GM19397 (cell line): ENCODE measurements at regions not wholly inside any gene's neighbourhood (a gene's known extent, or its start where the extent isn't known, plus 50 kb on each side); places are given as distances from the start of the nearest gene placed in this dataset.

Experiments
- ATAC-seq: cut with Tn5 transposase; IDR thresholded peaks from one replicate; pipeline ENCODE4 v1.9.1; 2021; ENCODE audit warnings: mild to moderate bottlenecking, moderate library complexity; ENCODE audit not compliant: unreplicated experiment

DNA sequence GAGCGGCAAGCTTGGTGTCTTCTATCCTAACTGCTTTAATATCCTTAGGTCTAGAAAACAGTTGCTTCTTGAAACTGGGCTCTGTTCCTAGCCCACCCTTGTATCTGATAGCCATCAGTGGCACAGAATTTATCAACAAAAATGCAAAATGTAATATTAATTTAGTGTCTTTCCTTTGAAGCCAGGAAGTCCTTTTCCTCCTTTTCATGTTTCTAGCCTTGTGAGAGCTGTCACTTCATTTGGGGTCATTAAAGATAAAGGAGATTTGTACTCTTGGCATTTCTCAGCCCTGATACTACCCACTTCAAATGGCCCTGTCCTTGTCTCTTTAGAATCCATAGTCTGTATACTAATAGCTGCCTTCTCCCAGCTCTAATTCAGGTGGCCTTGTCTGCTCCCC lies 111.0 kb downstream of the GAS1 start:
- no peak for ATAC-seq

DNA sequence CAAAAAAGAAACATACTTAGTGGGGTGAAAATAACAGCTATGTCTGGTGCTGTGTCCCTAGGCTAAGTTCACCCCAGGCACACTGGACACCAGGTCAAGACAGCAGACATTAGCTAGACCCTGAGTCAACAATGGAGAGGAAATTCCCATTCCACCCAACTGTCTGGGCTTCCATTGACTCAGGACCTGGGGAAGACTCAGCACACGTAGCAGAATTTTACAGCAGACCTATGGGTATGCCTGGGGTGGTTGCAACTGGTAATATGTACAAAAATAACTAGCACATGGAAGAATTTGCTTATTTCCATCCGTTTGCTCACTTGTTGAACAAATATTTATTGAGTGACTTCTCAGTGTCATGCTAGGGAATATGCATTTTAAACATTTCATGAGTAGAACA lies 117.0 kb downstream of the GAS1 start:
- no peak for ATAC-seq

GRCh38 chr9:86829496-86830046 lies 117.7 kb downstream of the GAS1 start:
- no peak for ATAC-seq

GRCh38 chr9:86828631-86829030 lies 118.7 kb downstream of the GAS1 start:
- no peak for ATAC-seq

DNA sequence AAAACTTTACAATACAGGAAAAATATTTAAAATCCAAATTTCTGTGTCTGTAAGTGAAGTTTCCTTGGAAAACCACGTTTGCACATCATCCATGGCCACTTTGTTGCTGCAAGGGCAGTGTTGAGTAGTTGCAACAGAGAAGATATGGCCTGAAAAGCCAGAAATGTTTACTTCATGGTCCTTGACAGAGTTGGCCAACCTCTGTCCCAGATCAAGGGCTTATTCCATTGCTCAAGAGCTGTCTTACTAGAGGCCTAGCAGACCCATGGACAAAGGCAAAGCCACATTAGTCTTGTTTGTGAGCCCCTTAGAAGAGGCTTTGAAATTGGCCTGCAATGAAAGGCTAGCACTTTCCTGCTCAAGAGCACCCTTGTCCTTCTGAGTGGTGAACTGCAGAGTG lies 119.4 kb downstream of the GAS1 start:
- ATAC-seq: no peak

GRCh38 chr9:86825299-86825698 lies 122.0 kb downstream of the GAS1 start:
- ATAC-seq: no peak

DNA sequence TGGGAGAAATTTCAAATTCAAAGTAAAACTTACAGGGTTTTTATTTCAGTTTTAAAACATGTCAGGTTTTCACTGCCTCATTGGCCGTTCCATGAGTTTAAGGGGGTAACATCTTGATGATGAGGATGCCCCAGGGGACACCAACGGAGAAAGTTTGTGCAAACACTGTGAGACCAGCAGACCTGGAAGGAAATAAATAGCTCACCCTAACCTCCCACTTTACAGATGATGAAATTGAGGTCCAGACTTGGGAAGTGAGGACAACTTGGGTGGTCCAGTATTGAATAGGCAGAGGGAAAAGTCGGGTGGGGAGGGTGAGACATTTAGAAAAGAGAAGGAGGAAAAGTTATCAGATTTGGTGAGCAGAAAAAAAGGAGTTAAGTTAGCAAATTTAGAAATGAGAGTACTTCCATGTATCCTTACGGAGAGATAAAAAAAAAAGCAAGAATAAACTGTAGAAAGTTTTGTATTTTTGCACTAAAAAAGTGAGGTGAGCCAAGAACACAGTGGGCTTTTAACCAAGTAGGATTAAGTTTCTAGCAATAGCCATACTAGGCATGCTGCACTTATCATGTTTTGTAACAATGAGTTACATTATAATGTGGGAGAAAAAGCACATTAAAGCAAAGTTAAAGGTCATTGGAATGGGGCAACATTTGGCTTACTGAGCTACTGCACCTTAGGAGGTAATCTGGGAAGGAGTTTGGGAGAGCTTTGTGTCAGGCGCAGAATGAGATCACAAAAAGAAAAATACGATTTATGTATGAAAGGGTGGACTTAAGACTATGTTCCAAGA lies 125.1 kb downstream of the GAS1 start:
- ATAC-seq: no peak

DNA sequence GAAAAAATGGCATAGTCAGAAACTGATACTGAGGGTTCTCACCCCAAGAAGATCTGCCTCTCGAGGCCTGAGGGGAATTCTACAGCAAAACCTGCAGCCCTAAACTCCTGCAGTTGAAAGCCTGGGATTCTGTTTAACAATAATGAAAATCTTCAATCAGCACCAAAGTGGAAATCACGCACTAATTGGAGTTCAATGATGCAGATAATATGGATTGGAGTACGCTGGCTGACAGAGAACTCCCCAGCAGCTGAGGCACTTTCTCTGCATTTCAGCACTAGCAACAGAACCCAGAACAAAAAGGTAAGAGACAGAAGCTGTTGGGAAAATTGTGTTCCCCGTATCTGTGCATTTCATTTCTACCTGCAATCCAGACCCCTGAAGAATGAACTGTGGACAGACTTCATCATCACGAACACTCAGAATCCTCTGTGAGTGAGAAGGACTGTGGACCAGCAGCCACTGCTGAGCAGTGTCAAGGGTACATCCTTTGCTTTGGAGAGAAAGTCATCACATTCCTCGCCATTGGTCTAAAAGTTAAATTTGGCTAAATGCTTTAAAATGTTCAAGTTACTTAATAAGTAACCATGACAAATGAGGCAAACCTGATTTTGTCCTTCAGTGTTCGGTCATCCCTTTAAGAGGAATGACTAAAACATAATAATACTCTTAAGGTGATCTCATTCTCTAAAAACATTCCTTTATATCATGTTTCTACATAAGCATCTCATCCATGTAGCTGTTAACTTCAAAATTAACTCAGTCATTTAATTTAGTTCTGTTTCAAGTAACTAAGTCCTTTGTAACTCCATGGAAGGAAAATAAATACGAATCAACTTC lies 126.1 kb downstream of the GAS1 start:
- no peak for ATAC-seq

DNA sequence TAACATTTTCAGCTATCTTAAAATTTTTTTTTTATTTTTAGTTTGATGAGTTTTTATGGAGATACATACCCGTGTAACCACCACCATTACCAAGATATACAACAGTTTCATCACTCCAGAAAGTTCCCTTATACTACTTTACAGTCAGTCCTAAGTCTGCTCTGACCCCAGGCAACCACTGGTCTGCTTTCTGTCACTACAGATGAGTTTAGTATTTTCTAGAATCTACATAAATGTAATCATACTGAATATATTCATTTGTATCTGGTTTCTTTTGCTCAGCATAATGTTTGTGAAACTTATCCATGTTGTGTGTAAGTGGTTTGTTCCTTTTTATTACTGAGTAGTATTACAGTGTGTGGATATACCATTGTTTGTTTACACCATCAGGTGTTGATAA lies 127.8 kb downstream of the GAS1 start:
- ATAC-seq: no peak

DNA sequence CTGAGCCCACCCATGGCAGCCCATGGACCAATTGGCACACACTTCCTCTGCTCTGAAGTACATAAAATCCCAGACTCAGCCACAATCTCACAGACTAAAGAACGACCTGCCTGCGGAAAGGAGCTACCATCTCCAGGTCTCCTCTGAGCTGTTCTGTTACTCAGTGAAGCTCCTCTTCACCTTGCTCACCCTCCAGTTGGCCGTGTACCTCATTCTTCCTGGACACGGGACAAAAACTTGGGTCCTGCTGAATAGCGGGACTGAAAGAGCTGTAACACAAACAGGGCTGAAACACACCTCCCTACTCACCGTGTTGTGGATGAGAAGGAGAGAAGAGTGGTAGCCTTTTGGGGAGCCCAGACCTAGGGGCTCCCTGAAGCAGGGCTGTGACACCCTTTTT lies 128.7 kb downstream of the GAS1 start:
- ATAC-seq: no peak

GRCh38 chr9:86816868-86817267 lies 130.4 kb downstream of the GAS1 start:
- ATAC-seq: no peak

DNA sequence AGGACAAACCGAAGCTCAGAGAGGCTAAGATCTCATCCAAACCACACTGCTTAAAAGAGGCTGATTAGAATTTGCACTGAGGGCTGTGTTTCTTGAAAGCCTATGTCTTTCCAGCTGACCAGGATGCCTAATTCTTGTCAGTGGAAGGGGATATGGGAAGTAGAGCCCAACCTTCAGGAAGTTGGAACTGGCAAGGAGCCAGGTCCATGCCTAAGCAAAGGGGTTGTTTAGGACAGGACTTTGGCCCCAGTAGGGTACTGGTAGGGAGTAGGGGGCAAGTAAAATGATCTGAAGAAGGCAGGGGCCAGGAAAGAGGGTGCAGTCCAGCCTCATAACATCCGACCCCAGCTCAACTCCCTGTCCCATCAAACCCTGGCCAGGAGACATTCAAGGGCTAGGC lies 130.9 kb downstream of the GAS1 start:
- no peak for ATAC-seq

- ATAC-seq: no peak
These were observed 134.7 kb downstream of the GAS1 start for GRCh38 chr9:86812616-86813015.

DNA sequence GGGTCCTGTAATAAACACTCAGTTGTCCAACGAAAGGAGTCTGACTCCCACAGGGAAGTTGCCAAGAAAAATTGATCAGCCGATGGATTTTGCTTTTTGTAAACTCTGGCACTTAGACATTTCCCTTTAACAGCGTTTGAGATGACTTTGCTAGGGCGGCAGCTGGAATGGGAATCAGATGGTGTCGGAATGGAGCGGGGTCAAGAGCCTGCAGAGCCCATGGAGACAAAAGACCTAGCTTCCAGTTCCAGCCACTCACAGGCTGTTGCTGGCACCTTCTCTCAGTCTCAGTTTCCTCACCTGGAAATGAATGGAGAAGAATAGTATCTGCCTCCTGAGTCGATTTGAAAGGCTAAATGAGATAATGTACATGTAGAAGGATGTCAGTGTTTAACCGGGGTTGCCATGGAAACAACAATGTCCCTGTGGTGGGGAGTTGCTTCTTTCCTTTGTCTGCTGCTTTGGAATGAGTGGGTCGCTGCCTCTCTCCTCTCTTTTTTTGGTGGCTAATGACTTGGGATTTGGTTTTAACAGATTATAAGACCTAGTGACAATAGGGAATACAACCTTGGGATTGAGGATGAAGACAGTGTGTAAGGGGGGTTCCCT lies 137.4 kb downstream of the GAS1 start:
- no peak for ATAC-seq

DNA sequence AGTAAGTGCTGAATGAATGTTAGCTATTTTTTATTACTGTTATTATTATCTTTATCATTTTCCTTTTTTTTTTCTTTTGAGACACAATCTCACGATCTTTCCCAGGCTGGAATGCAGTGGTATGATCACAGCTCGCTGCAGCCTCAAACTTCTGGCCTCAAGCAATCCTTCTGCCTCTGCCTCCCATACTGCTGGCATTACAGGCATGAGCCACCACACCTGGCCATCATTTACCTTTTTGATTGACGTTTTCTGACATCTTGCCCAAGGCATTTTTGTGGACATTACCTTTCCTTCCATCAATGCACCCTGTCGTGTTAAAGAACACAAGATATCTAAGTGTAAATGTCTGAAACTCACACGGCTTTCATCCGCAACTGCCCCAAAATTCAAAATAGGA lies 138.2 kb downstream of the GAS1 start:
- no peak for ATAC-seq

DNA sequence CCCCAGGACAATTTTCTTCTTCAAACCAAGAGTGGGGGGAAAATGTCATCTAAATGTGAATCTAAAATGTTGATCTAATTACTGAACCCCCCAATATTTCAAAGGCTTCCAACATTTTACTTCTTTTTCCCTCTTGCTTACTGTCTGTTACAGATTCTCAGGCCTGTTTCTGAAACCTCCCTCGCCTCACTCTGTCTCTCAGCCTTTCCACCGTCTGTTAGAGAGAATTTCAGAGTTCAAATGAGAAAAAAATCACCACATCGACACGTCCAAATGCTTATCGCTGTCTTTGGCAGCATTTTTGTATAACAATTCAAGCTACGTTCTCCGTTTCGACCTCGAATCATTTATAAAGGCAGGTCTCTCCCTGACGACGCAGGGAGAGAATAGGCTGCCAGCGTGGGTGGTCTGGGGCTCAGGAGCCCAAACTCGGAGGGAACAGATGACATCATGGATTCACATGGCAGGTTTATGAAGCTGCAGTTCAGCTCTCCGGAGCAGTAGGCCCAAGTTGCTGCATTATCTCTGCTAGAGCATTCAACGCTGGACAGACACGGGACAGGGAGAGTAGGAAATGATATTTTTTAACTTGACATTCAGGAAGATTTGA lies 139.8 kb downstream of the GAS1 start:
- no peak for ATAC-seq

- no peak for ATAC-seq
These were observed 143.3 kb downstream of the GAS1 start for GRCh38 chr9:86804011-86804410.

- ATAC-seq: no peak
These were observed 144.2 kb downstream of the GAS1 start for GRCh38 chr9:86802900-86803673.

DNA sequence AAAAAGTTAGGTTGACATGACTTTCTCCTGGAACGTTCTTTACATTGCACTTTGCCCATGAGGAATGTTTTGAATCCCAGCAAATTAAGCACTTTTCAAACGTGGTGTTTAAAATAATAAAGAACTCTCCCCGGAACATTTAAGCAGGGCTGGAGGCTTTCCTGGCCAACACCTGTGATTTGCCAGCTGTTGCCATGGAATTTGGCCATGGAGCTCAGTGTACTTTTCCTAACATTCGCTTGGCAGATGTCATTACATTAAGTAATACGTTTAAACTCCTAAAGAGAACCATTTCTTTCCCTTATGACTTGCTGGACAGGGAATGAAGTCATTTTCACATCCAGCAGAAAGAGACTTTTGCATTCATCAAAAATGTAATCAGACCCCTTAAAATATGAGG lies 146.1 kb downstream of the GAS1 start:
- ATAC-seq: no peak

- ATAC-seq: no peak
These were observed 146.6 kb downstream of the GAS1 start for GRCh38 chr9:86800681-86801080.
